PC-9 (cell line): ENCODE measurements at regions not wholly inside any gene's neighbourhood (a gene's known extent, or its start where the extent isn't known, plus 50 kb on each side); places are given as distances from the start of the nearest gene placed in this dataset.

Source experiments
- CTCF ChIP-seq: fragments of 200-600 bp; sonication (generic); conservative IDR thresholded peaks from 2 replicates; pipeline ENCODE4 v1.6.1; 2017; ENCODE audit warnings: mixed run types, antibody characterized with exemption, mild to moderate bottlenecking, moderate library complexity
- EZH2 ChIP-seq: fragments of 200-600 bp; sonication (generic); IDR thresholded peaks from 2 replicates; pipeline ENCODE4 v1.8.0; 2017; ENCODE audit warnings: antibody characterized with exemption, low read depth

GRCh38 chr20:36092398-36093024, 62.0 kb upstream of the EPB41L1 start:
- TF ChIP-seq CTCF, result no peak
- no peak for TF ChIP-seq EZH2
